NT2/D1 (cell line): ENCODE measurements at regions not wholly inside any gene's neighbourhood (a gene's known extent, or its start where the extent isn't known, plus 50 kb on each side); places are given as distances from the start of the nearest gene placed in this dataset.

ENCODE experiments used
- YY1 ChIP-seq: IDR thresholded peaks from 2 replicates; pipeline ENCODE4 v1.6.1; 2011; ENCODE audit not compliant: insufficient read length, insufficient read depth
- ZNF274 ChIP-seq: IDR thresholded peaks from 2 replicates; pipeline ENCODE4 v1.6.1; 2011; ENCODE audit warnings: mild to moderate bottlenecking, low read depth, low read length

DNA sequence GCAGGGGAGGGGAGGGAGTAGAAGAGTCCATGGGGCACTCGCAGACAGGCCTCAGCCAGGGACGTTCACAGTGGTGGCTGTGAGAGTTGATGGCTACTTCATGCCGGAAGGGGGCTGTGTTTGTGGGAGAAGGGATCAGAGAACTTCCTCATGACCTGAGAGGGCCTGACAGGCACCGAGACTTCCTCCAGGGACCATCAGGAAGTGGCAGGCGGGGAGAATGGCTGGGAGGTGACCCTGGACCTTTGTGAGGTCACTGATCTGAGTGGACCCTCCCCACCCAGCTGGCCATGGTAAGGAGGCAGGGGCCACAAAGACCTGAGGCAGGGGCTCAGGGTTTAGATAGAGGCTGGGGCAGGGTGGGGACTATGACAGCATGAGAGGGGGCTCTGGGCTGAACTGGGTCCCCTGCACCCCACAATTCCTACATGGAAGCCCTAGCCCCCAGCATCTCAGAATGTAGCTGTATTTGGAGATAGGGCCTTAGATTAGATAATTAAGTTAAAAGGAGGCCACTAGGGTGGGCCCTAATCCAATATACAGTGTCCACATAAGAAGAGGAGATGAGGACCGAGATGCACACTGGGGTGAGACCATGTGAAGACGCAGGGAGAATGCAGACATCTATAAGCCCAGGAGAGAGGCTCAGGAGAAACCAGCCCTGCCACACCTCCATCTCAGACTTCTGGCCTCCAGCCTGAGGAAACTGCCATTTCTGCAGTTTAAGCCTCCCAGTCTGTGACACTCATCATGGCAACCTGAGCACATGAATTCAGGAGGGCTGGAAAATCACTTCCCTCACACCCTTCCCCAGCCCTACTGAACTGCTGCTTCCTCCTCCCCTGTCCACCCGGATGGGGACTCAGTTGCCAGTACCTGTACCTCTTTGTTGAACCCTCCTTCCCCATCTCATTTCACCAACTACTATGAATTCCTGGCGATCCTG is 273.9 kb upstream of the ZNF32 start:
- TF ChIP-seq ZNF274 = no peak
- TF ChIP-seq YY1 = no peak
